PFSK-1 (cell line): ENCODE measurements at regions not wholly inside any gene's neighbourhood (a gene's known extent, or its start where the extent isn't known, plus 50 kb on each side); places are given as distances from the start of the nearest gene placed in this dataset.

ENCODE experiments used
- FOXP2 ChIP-seq: optimal IDR thresholded peaks from 2 replicates; pipeline ENCODE3; 2011; ENCODE audit warnings: borderline replicate concordance, control low read depth, inconsistent platforms; ENCODE audit not compliant: insufficient read depth; ENCODE audit errors: extremely low read length, extremely low read depth
- POLR2AphosphoS5 ChIP-seq: IDR thresholded peaks from 2 replicates; pipeline ENCODE4 v1.6.1; 2012; ENCODE audit warnings: low read depth, mild to moderate bottlenecking, control low read depth, low read length, moderate library complexity
- SIN3A ChIP-seq: IDR thresholded peaks from 2 replicates; pipeline ENCODE4 v1.6.1; 2012; ENCODE audit warnings: mild to moderate bottlenecking, low read length, moderate library complexity, borderline replicate concordance; ENCODE audit not compliant: insufficient read depth
- TAF1 ChIP-seq: IDR thresholded peaks from 2 replicates; pipeline ENCODE4 v1.6.1; 2012; ENCODE audit warnings: low read length, control low read depth, borderline replicate concordance; ENCODE audit not compliant: insufficient read depth
- TF ChIP-seq, protein P1 (sequence below), 2 experiments: IDR thresholded peaks; 2 replicates each; pipeline versions ENCODE4 v1.6.1 to v1.8.0; 2011 to 2012; ENCODE audit warnings: low read depth in 2 of 2, low read length in 2 of 2, control low read depth in 1 of 2, inconsistent platforms in 1 of 2, mild to moderate bottlenecking in 1 of 2, moderate library complexity in 1 of 2; ENCODE audit not compliant: insufficient read depth in 1 of 2

DNA sequence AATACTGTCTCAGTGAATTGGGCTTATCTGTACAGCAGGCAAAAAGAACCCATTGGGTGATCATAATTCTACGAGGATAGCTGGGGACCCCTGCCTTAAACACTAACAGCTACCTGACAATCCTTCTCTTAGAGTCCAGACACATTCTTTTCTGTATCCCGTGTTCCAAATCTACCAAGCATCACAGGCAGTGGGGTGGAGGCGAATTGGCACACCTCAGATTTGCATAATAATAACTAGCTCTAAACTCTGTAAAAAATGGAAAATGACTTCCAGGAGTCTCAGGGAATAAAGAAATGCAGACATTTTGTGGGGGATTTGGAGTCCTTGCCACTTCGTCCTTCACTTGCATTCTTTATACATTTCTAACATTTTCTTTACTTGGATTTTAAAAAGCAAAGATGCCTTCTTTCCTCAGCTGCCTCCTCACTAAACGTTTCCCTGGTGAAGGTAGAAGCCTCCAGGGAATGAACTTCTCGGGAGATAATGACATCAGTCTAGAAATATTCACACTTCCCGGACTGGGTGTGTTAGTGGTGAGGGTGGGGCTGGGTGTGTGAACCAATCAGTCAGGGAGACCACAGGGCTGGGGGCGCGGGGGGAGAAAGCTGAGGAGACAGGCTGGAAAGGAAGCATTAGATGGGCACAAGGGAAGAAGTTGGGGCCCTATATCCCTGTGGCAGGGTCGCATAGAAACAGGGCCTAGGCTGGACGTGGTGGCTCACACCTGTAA lies 59.1 kb upstream of the BOD1L2 start:
- TF ChIP-seq, protein P1, sequence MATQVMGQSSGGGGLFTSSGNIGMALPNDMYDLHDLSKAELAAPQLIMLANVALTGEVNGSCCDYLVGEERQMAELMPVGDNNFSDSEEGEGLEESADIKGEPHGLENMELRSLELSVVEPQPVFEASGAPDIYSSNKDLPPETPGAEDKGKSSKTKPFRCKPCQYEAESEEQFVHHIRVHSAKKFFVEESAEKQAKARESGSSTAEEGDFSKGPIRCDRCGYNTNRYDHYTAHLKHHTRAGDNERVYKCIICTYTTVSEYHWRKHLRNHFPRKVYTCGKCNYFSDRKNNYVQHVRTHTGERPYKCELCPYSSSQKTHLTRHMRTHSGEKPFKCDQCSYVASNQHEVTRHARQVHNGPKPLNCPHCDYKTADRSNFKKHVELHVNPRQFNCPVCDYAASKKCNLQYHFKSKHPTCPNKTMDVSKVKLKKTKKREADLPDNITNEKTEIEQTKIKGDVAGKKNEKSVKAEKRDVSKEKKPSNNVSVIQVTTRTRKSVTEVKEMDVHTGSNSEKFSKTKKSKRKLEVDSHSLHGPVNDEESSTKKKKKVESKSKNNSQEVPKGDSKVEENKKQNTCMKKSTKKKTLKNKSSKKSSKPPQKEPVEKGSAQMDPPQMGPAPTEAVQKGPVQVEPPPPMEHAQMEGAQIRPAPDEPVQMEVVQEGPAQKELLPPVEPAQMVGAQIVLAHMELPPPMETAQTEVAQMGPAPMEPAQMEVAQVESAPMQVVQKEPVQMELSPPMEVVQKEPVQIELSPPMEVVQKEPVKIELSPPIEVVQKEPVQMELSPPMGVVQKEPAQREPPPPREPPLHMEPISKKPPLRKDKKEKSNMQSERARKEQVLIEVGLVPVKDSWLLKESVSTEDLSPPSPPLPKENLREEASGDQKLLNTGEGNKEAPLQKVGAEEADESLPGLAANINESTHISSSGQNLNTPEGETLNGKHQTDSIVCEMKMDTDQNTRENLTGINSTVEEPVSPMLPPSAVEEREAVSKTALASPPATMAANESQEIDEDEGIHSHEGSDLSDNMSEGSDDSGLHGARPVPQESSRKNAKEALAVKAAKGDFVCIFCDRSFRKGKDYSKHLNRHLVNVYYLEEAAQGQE (IDR thresholded peaks at IDR 0.05; ENCODE audit: insufficient read depth in 1 of 2, low read depth in 2 of 2, low read length in 2 of 2) = no peak
- no peak for TF ChIP-seq TAF1
- no peak for TF ChIP-seq SIN3A
- TF ChIP-seq POLR2AphosphoS5 = no peak
- TF ChIP-seq FOXP2 = no peak

DNA sequence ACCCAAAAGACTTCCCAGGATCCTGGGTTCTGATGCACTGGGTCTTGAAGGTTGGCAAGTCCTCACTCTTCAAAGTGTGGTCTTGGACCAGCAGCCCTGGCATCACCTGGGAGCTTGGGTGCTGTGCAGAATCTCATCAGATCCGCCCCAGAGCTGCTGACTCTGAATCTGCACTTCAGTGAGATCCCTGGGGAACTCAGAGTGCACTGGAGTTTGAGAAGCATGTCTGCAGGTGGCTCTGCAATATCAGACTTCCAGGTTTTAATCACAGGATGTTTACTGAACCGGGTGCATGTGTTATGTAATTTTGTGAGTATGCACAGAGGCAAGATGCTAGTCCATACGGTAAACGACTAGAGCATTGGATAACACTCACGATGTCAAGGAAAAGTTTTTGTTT lies 58.0 kb upstream of the BOD1L2 start:
- TF ChIP-seq POLR2AphosphoS5 = no peak
- no peak for TF ChIP-seq TAF1
- TF ChIP-seq FOXP2 = no peak

DNA sequence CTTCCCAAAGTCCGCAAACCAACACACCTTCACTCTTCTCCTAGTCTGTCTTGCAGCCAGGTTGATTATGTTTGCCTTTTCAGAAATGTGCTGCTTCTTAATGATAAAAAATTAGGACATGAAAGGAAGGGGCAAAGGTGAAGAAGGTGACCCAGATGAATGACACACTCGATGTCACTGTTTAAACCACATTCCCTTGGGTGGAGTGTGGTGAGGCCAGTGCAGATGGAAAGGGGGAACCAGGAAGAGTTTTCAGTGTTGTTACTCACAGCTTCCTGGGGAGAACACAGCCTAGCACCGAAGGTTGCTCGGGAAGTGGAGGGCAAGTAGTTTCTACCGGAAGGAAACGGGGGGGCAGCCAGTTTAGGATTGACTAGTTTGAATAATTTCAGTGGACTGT lies 57.2 kb upstream of the BOD1L2 start:
- TF ChIP-seq POLR2AphosphoS5 (no peak), TAF1 (no peak), SIN3A (no peak), FOXP2 (no peak)
- TF ChIP-seq, protein P1 (IDR thresholded peaks at IDR 0.05; ENCODE audit: insufficient read depth in 1 of 2, low read depth in 2 of 2, low read length in 2 of 2) = no peak

DNA sequence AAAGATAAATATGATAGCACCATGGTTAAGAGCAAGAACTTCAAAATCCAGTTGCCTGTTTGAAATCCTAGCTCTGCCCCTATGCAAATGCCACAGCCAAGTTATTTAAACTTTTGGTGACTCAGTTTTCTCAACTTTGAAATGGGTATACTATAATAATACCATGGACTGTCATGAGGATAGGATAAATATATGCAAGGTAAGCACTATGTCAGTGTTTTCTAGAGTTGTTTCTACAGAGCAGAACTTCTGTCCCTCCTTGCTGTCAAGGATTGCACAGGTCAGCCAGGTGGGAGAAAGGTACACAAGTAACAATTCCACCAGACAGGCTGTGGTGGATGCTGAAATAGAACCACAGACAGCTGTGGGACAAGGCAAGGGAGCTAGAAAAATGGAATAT lies 55.7 kb upstream of the BOD1L2 start:
- no peak for TF ChIP-seq TAF1
- no peak for TF ChIP-seq POLR2AphosphoS5
- no peak for TF ChIP-seq FOXP2
- TF ChIP-seq, protein P1 (IDR thresholded peaks at IDR 0.05; ENCODE audit: insufficient read depth in 1 of 2, low read depth in 2 of 2, low read length in 2 of 2) = no peak
- no peak for TF ChIP-seq SIN3A

DNA sequence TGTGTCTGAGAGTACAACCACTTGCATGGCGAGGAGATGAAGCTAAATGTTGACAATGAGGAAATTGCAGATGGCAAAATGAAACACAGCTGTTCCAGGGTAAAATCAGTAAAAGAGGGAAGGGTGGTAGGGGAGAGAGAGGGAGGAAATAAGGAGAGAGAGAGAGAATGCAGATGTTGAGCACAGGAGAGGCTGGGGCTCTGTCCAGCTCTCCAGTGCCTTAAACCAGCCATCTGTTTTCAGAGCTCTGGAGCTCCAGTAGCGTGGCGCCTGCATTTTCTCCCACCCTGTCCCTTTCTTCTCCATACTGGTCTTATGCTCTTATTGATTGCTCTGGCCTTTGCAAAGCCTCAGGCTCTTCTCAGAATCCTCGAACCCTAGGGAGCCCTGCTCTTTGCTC lies 52.7 kb upstream of the BOD1L2 start:
- TF ChIP-seq FOXP2 = no peak
- TF ChIP-seq POLR2AphosphoS5 = no peak
- TF ChIP-seq, protein P1 (IDR thresholded peaks at IDR 0.05; ENCODE audit: insufficient read depth in 1 of 2, low read depth in 2 of 2, low read length in 2 of 2) = peak; percentile 29 to 86; a peak in 2 of 4 replicates
- TF ChIP-seq TAF1 = no peak
- TF ChIP-seq SIN3A = no peak
